ENCODE measurements at regions not wholly inside any gene's neighbourhood (a gene's known extent, or its start where the extent isn't known, plus 50 kb on each side); places are given as distances from the start of the nearest gene placed in this dataset.

- Histone ChIP-seq H2AFZ (ENCODE audit: low read depth) (no peak overlapping the region), H3K79me2 (ENCODE audit: insufficient read depth, low read depth) (no peaks in the 10 kb centered on the region), H3K27ac (no peak overlapping the region), H3K4me3 (IDR thresholded peaks at IDR 0.05; ENCODE audit: insufficient read depth, low read depth, low read length) (no peak overlapping the region), H3K9ac (no peak overlapping the region), H3K27me3 (ENCODE audit: insufficient read depth, low read depth) (no peaks in the 10 kb centered on the region), H3K36me3 (ENCODE audit: insufficient read depth) (no peaks in the 10 kb centered on the region), H3K4me1 (ENCODE audit: low read depth, poor library complexity, severe bottlenecking) (no peaks in the 10 kb centered on the region), H3K4me2 (no peak overlapping the region), H4K20me1 (ENCODE audit: insufficient read depth) (no peaks in the 10 kb centered on the region)
- TF ChIP-seq CTCF (conservative IDR thresholded peaks at IDR 0.05; ENCODE audit: low read depth, low read length), result no peak
Measured at GRCh38 chr4:130712038-130712437, 1616.1 kb downstream of the C4orf33 start.

DNA sequence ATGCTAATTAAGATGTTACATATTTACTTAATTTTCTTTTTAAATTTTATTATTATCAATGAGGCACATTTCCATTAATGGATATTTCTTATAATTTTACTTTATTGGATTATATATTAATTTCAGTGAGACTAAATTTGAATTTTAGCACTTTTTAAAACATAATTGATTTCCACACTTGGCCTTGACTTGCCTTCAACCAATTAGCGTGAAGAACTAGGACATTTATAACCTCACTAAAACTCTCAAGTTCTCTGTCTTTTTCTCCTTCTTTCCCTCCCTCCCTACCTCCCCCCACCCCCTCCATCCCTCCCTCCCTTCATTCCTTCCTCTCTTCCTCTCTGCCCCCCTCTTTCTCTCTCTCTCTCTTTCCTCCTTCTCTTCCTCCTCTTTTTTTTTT is 1618.1 kb downstream of the C4orf33 start:
- no peaks in the 10 kb centered on the region for H3K27me3 ChIP-seq (ENCODE audit: insufficient read depth, low read depth)
- no peaks in the 10 kb centered on the region for H3K79me2 ChIP-seq (ENCODE audit: insufficient read depth, low read depth)
- no peaks in the 10 kb centered on the region for H3K36me3 ChIP-seq (ENCODE audit: insufficient read depth)
- no peak overlapping the region for H3K4me3 ChIP-seq (IDR thresholded peaks at IDR 0.05; ENCODE audit: insufficient read depth, low read depth, low read length)
- no peaks in the 10 kb centered on the region for H3K4me1 ChIP-seq (ENCODE audit: low read depth, poor library complexity, severe bottlenecking)
- H3K4me2 ChIP-seq, result no peak overlapping the region
- H3K27ac ChIP-seq, result no peak overlapping the region
- H2AFZ ChIP-seq (ENCODE audit: low read depth), result no peak overlapping the region
- no peaks in the 10 kb centered on the region for H4K20me1 ChIP-seq (ENCODE audit: insufficient read depth)
- TF ChIP-seq CTCF (conservative IDR thresholded peaks at IDR 0.05; ENCODE audit: low read depth, low read length), result no peak
- no peak overlapping the region for H3K9ac ChIP-seq

DNA sequence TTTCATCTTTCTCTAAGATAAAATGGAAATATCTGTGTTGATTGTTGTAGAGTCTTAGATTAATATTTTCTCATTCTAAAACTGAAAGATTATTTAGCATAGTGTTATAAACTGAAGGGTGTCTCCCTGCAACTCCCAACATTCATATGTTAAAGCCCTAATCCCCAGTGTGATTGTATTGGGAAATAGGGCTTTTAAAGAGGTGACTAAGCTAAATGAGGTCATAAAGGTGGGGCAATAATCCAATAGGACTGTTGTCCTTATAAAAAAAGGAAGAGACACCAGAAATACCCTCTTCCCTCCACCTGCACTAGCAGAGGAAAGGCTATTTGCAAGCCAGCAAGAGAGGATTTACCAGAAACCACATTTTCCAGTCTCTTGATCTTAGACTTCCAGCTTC is 1626.4 kb downstream of the C4orf33 start:
- Histone ChIP-seq H3K27ac (no peak overlapping the region), H3K79me2 (ENCODE audit: insufficient read depth, low read depth) (no peaks in the 10 kb centered on the region), H2AFZ (ENCODE audit: low read depth) (no peak overlapping the region), H4K20me1 (ENCODE audit: insufficient read depth) (no peaks in the 10 kb centered on the region), H3K4me3 (IDR thresholded peaks at IDR 0.05; ENCODE audit: insufficient read depth, low read depth, low read length) (no peak overlapping the region), H3K4me2 (no peak overlapping the region), H3K36me3 (ENCODE audit: insufficient read depth) (no peaks in the 10 kb centered on the region), H3K4me1 (ENCODE audit: low read depth, poor library complexity, severe bottlenecking) (no peaks in the 10 kb centered on the region), H3K9ac (no peak overlapping the region), H3K27me3 (ENCODE audit: insufficient read depth, low read depth) (no peaks in the 10 kb centered on the region)
- TF ChIP-seq CTCF (conservative IDR thresholded peaks at IDR 0.05; ENCODE audit: low read depth, low read length), result no peak

GRCh38 chr4:130736436-130737185 is 1640.7 kb downstream of the C4orf33 start:
- Histone ChIP-seq H3K27me3 (ENCODE audit: insufficient read depth, low read depth) (no peaks in the 10 kb centered on the region), H3K27ac (no peak overlapping the region), H3K36me3 (ENCODE audit: insufficient read depth) (no peaks in the 10 kb centered on the region), H3K4me3 (IDR thresholded peaks at IDR 0.05; ENCODE audit: insufficient read depth, low read depth, low read length) (no peak overlapping the region), H3K79me2 (ENCODE audit: insufficient read depth, low read depth) (no peaks in the 10 kb centered on the region), H3K4me2 (no peak overlapping the region), H3K4me1 (ENCODE audit: low read depth, poor library complexity, severe bottlenecking) (no peaks in the 10 kb centered on the region), H4K20me1 (ENCODE audit: insufficient read depth) (no peaks in the 10 kb centered on the region), H3K9ac (no peak overlapping the region), H2AFZ (ENCODE audit: low read depth) (no peak overlapping the region)
- no peak for TF ChIP-seq CTCF (conservative IDR thresholded peaks at IDR 0.05; ENCODE audit: low read depth, low read length)

Measured in KMS-11 (cell line).